Gastroesophageal sphincter (tissue), 3 donors: ENCODE measurements at regions not wholly inside any gene's neighbourhood (a gene's known extent, or its start where the extent isn't known, plus 50 kb on each side); places are given as distances from the start of the nearest gene placed in this dataset.

Experiments
- EP300 ChIP-seq: sonication (generic); formaldehyde crosslinking; IDR thresholded peaks from one replicate; pipeline ENCODE4 v1.6.1; 2017; ENCODE audit warnings: antibody characterized with exemption, mild to moderate bottlenecking
- POLR2A ChIP-seq, 2 donors: fragments of 450-650 bp; IDR thresholded peaks; one replicate each; pipeline ENCODE4 v1.6.1; 2017; ENCODE audit warnings: antibody characterized with exemption in 2 of 2, mild to moderate bottlenecking in 2 of 2, moderate library complexity in 1 of 2
- POLR2AphosphoS5 ChIP-seq: sonication (generic); formaldehyde crosslinking; IDR thresholded peaks from one replicate; pipeline ENCODE4 v1.6.1; 2017; ENCODE audit warnings: antibody characterized with exemption
- TF ChIP-seq, protein P1 (sequence below), 4 experiments: fragments of 200-600 bp in 2 of 4; fragments of 450-650 bp in 2 of 4; sonication (generic) in 1 of 4; IDR thresholded peaks; one replicate each; pipeline ENCODE4 v1.5.1; 2017 to 2019; ENCODE audit warnings: antibody characterized with exemption in 4 of 4, mild to moderate bottlenecking in 2 of 4, moderate library complexity in 2 of 4

DNA sequence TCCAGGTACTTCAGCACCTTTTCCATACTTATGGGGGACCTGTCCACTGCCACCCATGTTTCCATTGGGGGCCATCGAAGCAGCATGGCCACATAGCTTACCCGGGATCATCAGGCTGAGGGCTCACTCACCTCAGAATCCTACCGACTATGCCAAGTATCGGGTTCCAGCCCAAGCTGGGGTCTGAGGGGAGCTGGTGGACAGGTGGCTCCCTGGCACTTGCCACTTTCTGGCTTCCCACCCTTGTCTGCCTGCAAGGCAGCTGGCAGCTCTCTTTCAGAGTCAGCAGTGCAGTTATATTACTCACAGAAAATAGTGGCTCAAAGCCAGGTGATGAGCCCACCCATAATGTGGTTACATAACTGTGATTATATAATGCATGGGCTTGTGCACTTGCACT is 1153.8 kb downstream of the STIM2 start:
- TF ChIP-seq POLR2A (IDR thresholded peaks at IDR 0.05) = no peak
- TF ChIP-seq, protein P1, sequence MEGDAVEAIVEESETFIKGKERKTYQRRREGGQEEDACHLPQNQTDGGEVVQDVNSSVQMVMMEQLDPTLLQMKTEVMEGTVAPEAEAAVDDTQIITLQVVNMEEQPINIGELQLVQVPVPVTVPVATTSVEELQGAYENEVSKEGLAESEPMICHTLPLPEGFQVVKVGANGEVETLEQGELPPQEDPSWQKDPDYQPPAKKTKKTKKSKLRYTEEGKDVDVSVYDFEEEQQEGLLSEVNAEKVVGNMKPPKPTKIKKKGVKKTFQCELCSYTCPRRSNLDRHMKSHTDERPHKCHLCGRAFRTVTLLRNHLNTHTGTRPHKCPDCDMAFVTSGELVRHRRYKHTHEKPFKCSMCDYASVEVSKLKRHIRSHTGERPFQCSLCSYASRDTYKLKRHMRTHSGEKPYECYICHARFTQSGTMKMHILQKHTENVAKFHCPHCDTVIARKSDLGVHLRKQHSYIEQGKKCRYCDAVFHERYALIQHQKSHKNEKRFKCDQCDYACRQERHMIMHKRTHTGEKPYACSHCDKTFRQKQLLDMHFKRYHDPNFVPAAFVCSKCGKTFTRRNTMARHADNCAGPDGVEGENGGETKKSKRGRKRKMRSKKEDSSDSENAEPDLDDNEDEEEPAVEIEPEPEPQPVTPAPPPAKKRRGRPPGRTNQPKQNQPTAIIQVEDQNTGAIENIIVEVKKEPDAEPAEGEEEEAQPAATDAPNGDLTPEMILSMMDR (IDR thresholded peaks at IDR 0.05) = no peak
- no peak for TF ChIP-seq EP300
- no peak for TF ChIP-seq POLR2AphosphoS5
